ENCODE measurements at regions not wholly inside any gene's neighbourhood (a gene's known extent, or its start where the extent isn't known, plus 50 kb on each side); places are given as distances from the start of the nearest gene placed in this dataset.

- TF ChIP-seq, protein P1, sequence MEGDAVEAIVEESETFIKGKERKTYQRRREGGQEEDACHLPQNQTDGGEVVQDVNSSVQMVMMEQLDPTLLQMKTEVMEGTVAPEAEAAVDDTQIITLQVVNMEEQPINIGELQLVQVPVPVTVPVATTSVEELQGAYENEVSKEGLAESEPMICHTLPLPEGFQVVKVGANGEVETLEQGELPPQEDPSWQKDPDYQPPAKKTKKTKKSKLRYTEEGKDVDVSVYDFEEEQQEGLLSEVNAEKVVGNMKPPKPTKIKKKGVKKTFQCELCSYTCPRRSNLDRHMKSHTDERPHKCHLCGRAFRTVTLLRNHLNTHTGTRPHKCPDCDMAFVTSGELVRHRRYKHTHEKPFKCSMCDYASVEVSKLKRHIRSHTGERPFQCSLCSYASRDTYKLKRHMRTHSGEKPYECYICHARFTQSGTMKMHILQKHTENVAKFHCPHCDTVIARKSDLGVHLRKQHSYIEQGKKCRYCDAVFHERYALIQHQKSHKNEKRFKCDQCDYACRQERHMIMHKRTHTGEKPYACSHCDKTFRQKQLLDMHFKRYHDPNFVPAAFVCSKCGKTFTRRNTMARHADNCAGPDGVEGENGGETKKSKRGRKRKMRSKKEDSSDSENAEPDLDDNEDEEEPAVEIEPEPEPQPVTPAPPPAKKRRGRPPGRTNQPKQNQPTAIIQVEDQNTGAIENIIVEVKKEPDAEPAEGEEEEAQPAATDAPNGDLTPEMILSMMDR (IDR thresholded peaks at IDR 0.05; ENCODE audit: control insufficient read depth, insufficient read depth, low read depth, low read length, missing control alignments) = no peak
- no peak for DNase-seq (ENCODE audit: low read depth)
- H3K4me3 ChIP-seq (ENCODE audit: control insufficient read depth, low read depth, low read length) = no peak overlapping the region
Observed at GRCh38 chr21:18164483-18164882, 80.2 kb upstream of the CHODL start.

DNA sequence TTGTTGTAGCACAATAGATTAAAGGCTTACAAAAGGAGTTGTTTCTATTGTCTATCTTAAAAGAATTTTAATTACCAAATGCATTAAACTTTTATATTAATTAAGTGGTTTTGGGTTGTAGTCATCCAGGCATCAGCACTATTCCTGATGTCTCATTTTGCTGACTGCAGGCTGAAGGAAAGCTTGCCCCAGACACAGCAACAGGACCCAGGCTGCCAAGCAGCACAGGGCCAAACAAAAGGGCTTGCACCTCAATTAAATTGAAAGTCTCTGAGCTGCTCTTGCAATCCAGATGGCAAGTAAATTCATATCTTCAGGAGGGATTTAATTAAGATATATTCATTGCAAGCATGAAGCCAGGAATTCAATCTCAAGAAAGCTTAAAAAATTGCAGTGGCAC is 80.7 kb upstream of the CHODL start:
- TF ChIP-seq, protein P1 (IDR thresholded peaks at IDR 0.05; ENCODE audit: control insufficient read depth, insufficient read depth, low read depth, low read length, missing control alignments) = no peak

DNA sequence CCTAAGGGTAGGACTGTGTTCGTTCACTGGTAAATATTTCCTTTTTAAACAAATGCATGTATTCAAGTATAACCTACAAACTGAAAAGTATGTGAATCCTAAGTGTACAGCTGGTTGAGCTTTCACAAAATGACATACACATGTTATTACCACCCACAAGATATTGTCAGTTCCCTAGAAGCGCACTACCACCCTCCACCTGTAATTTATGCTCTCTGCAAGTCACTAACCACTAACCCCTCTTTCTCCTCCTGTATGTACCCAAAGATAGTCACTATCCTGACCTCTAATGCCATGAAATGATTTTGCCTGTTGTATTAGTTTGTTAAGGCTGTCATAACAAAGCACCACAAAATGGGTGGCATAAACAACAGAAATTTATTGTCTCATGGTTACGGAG is 82.8 kb upstream of the CHODL start:
- no peak overlapping the region for H3K4me3 ChIP-seq (ENCODE audit: control insufficient read depth, low read depth, low read length)
- no peak for DNase-seq (ENCODE audit: low read depth)
- TF ChIP-seq, protein P1 (IDR thresholded peaks at IDR 0.05; ENCODE audit: control insufficient read depth, insufficient read depth, low read depth, low read length, missing control alignments) = no peak

More for the DNA sequence above, 80.7 kb upstream of the CHODL start:
- no peak overlapping the region for H3K4me3 ChIP-seq (ENCODE audit: control insufficient read depth, low read depth, low read length)
- DNase-seq (ENCODE audit: low read depth) = no peak

- TF ChIP-seq, protein P1 (IDR thresholded peaks at IDR 0.05; ENCODE audit: control insufficient read depth, insufficient read depth, low read depth, low read length, missing control alignments) = no peak
- no peak overlapping the region for H3K4me3 ChIP-seq (ENCODE audit: control insufficient read depth, low read depth, low read length)
- DNase-seq (ENCODE audit: low read depth) = no peak
Observed at GRCh38 chr21:18157406-18157805, 87.2 kb upstream of the CHODL start.

- DNase-seq (ENCODE audit: low read depth) = no peak
- TF ChIP-seq, protein P1 (IDR thresholded peaks at IDR 0.05; ENCODE audit: control insufficient read depth, insufficient read depth, low read depth, low read length, missing control alignments) = no peak
- no peak overlapping the region for H3K4me3 ChIP-seq (ENCODE audit: control insufficient read depth, low read depth, low read length)
Observed at GRCh38 chr21:18155508-18156193, 89.0 kb upstream of the CHODL start.

DNA sequence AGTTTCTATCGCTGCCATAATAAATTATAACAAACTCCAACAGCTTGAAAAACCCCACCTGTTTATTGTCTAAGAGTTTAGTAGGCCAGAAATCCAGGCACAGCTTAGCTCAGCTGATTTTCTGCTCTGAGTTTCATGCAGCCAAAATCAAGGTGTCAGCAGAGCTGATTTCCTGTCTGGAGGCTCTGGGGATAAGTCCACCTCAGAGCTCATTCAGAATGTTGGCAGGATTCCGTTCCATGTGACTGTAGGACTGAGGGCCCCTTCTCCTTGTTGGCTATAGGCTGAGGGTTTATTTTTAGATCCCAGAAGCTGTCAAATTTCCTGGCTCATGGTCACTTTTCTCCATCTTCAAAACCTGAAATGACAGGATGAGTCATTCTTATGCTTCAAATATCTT is 91.6 kb upstream of the CHODL start:
- no peak overlapping the region for H3K4me3 ChIP-seq (ENCODE audit: control insufficient read depth, low read depth, low read length)
- TF ChIP-seq, protein P1 (IDR thresholded peaks at IDR 0.05; ENCODE audit: control insufficient read depth, insufficient read depth, low read depth, low read length, missing control alignments) = no peak
- no peak for DNase-seq (ENCODE audit: low read depth)
